ENCODE measurements at regions not wholly inside any gene's neighbourhood (a gene's known extent, or its start where the extent isn't known, plus 50 kb on each side); places are given as distances from the start of the nearest gene placed in this dataset.
A peak's percentile ranks its signal among the peaks of the same experiment; 100 is the strongest.

- Histone ChIP-seq H3K9me3 (ENCODE audit: low read length) (no peaks in the 10 kb centered on the region), H3K27me3 (ENCODE audit: low read length) (no peaks in the 10 kb centered on the region), H3K4me1 (ENCODE audit: insufficient read depth, low read length) (0 out of 2 replicates have a peak, but pooled peaks cover 6% of the 10 kb centered on the region), H3K4me2 (ENCODE audit: low read length) (no peak overlapping the region), H3K27ac (ENCODE audit: low read length) (no peak overlapping the region), H4K20me1 (ENCODE audit: low read length) (no peaks in the 10 kb centered on the region), H3F3A (ENCODE audit: low read length, unreplicated experiment) (no peaks in the 10 kb centered on the region), H3K4me3 (ENCODE audit: low read length) (no peak overlapping the region), H2AFZ (ENCODE audit: low read length) (no peak overlapping the region), H3K9ac (ENCODE audit: low read length) (no peak overlapping the region), H3K36me3 (ENCODE audit: low read depth, low read length) (no peaks in the 10 kb centered on the region; the same call in 1 of the 2 replicates), H3K9me2 (replicated peaks; ENCODE audit: low read length) (no peaks in the 10 kb centered on the region), H3K79me2 (ENCODE audit: low read length) (no peaks in the 10 kb centered on the region)
- POLR2A ChIA-PET (ENCODE audit: unreplicated experiment) = no interaction called here
- DNase-seq (no peak), ATAC-seq (peak; percentile 67)
- BruUV-seq (replicated peaks) = no TSS peak
- TF ChIP-seq, protein P1, sequence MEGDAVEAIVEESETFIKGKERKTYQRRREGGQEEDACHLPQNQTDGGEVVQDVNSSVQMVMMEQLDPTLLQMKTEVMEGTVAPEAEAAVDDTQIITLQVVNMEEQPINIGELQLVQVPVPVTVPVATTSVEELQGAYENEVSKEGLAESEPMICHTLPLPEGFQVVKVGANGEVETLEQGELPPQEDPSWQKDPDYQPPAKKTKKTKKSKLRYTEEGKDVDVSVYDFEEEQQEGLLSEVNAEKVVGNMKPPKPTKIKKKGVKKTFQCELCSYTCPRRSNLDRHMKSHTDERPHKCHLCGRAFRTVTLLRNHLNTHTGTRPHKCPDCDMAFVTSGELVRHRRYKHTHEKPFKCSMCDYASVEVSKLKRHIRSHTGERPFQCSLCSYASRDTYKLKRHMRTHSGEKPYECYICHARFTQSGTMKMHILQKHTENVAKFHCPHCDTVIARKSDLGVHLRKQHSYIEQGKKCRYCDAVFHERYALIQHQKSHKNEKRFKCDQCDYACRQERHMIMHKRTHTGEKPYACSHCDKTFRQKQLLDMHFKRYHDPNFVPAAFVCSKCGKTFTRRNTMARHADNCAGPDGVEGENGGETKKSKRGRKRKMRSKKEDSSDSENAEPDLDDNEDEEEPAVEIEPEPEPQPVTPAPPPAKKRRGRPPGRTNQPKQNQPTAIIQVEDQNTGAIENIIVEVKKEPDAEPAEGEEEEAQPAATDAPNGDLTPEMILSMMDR (conservative IDR thresholded peaks at IDR 0.05; ENCODE audit: low read depth, low read length) = no peak
- TF ChIP-seq EZH2 (IDR thresholded peaks at IDR 0.05; ENCODE audit: low read length, unreplicated experiment) (no peak), EZH2phosphoT487 (IDR thresholded peaks at IDR 0.05; ENCODE audit: borderline replicate concordance, low read length) (no peak)
- CTCF ChIA-PET = no interaction called here
- intact Hi-C loops (cut with micrococcal nuclease) = no loop called here
These were observed 94.9 kb upstream of the TECRL start for GRCh38 chr4:64503945-64504675.

GRCh38 chr4:64503416-64503815 lies 94.2 kb upstream of the TECRL start:
- H2AFZ ChIP-seq (ENCODE audit: low read length) = no peak overlapping the region
- H3K27ac ChIP-seq (ENCODE audit: low read length) = no peak overlapping the region
- no peak overlapping the region for H3K9ac ChIP-seq (ENCODE audit: low read length)
- TF ChIP-seq EZH2 (IDR thresholded peaks at IDR 0.05; ENCODE audit: low read length, unreplicated experiment) = no peak
- no peaks in the 10 kb centered on the region; the same call in 1 of the 2 replicates for H3K36me3 ChIP-seq (ENCODE audit: low read depth, low read length)
- H3K9me3 ChIP-seq (ENCODE audit: low read length) = no peaks in the 10 kb centered on the region
- no peaks in the 10 kb centered on the region for H3K9me2 ChIP-seq (replicated peaks; ENCODE audit: low read length)
- ATAC-seq = no peak
- ChIA-PET CTCF (no interaction called here), POLR2A (ENCODE audit: unreplicated experiment) (no interaction called here)
- H3K27me3 ChIP-seq (ENCODE audit: low read length) = no peaks in the 10 kb centered on the region
- H3K4me1 ChIP-seq (ENCODE audit: insufficient read depth, low read length) = 0 out of 2 replicates have a peak, but pooled peaks cover 6% of the 10 kb centered on the region
- H4K20me1 ChIP-seq (ENCODE audit: low read length) = no peaks in the 10 kb centered on the region
- intact Hi-C loops (cut with micrococcal nuclease) = no loop called here
- no peaks in the 10 kb centered on the region for H3F3A ChIP-seq (ENCODE audit: low read length, unreplicated experiment)
- H3K79me2 ChIP-seq (ENCODE audit: low read length) = no peaks in the 10 kb centered on the region
- H3K4me2 ChIP-seq (ENCODE audit: low read length) = no peak overlapping the region
- no TSS peak for BruUV-seq (replicated peaks)
- H3K4me3 ChIP-seq (ENCODE audit: low read length) = no peak overlapping the region
- DNase-seq = no peak

DNA sequence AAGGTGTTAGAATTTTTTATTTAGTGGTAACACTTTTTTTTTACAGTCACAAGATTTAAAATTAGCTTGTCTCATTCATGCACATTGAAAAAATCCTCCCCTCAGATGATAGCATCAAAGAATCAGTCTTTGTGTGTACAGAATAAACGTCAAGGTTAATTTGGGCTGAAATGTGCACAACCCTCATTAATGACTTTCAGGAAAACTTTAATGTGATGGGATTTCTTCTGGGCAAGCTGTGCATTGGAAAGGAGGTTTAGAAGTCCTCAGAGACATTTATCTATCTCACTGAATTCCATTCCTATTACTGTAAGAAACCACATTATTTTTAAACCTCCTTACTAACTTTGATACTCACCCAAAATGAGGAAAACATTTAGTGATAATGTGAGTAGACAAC lies 88.2 kb upstream of the TECRL start:
- CTCF ChIA-PET = no interaction called here
- DNase-seq = peak; percentile 9

More for the DNA sequence above, 88.2 kb upstream of the TECRL start:
- H3K27ac ChIP-seq (ENCODE audit: low read length) = no peak overlapping the region
- H3K9ac ChIP-seq (ENCODE audit: low read length) = no peak overlapping the region
- H2AFZ ChIP-seq (ENCODE audit: low read length) = no peak overlapping the region
- H3K79me2 ChIP-seq (ENCODE audit: low read length) = no peaks in the 10 kb centered on the region
- no peaks in the 10 kb centered on the region for H3K9me2 ChIP-seq (replicated peaks; ENCODE audit: low read length)
- intact Hi-C loops (cut with micrococcal nuclease) = no loop called here
- no TSS peak for BruUV-seq (replicated peaks)
- POLR2A ChIA-PET (ENCODE audit: unreplicated experiment) = no interaction called here
- TF ChIP-seq, protein P1 (conservative IDR thresholded peaks at IDR 0.05; ENCODE audit: low read depth, low read length) = no peak
- TF ChIP-seq EZH2phosphoT487 (IDR thresholded peaks at IDR 0.05; ENCODE audit: borderline replicate concordance, low read length) (no peak), EZH2 (IDR thresholded peaks at IDR 0.05; ENCODE audit: low read length, unreplicated experiment) (no peak)
- no peak for ATAC-seq
- no peaks in the 10 kb centered on the region for H3K9me3 ChIP-seq (ENCODE audit: low read length)
- H3K4me1 ChIP-seq (ENCODE audit: insufficient read depth, low read length) = no peaks in the 10 kb centered on the region
- no peaks in the 10 kb centered on the region for H3K27me3 ChIP-seq (ENCODE audit: low read length)
- H4K20me1 ChIP-seq (ENCODE audit: low read length) = no peaks in the 10 kb centered on the region
- no peaks in the 10 kb centered on the region for H3F3A ChIP-seq (ENCODE audit: low read length, unreplicated experiment)
- no peaks in the 10 kb centered on the region for H3K36me3 ChIP-seq (ENCODE audit: low read depth, low read length)
- no peak overlapping the region for H3K4me2 ChIP-seq (ENCODE audit: low read length)
- no peak overlapping the region for H3K4me3 ChIP-seq (ENCODE audit: low read length)
